ENCODE measurements at regions not wholly inside any gene's neighbourhood (a gene's known extent, or its start where the extent isn't known, plus 50 kb on each side); places are given as distances from the start of the nearest gene placed in this dataset.

DNA sequence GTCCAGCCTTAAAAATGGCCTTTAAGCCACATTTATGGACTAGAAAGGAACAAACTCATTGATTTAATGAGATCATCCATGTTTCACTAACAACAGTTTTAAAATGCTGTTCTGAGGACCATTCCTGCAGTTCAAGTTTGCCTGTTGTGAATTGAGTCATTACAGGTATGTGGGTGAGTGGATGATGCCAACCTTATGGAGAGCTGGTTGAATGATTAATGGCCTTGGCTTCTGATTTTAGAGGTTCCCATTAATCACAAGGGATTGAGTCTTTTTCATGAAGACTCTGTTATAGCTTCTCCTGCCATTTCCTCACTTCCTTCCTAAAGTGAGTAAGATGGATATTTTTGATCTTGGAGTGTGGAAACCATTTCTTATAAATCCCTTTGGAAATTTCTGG, 459.8 kb upstream of the SLC14A2 start:
- Histone ChIP-seq H3K27ac (ENCODE audit: low read depth in 2 of 2, low read length in 2 of 2) (no peak overlapping the region), H3K36me3 (ENCODE audit: control insufficient read depth in 2 of 2, insufficient read depth in 2 of 2, low read length in 2 of 2) (no peaks in the 10 kb centered on the region), H3K9me3 (ENCODE audit: control insufficient read depth in 2 of 2, low read length in 2 of 2) (no peaks in the 10 kb centered on the region), H3K4me1 (ENCODE audit: control insufficient read depth in 2 of 2, insufficient read depth in 2 of 2, low read length in 2 of 2) (no peaks in the 10 kb centered on the region), H3K27me3 (ENCODE audit: control insufficient read depth in 2 of 2, insufficient read depth in 2 of 2, low read length in 2 of 2) (peaks cover 0 to 12% of the 10 kb centered on the region in 2 donors), H3K9ac (ENCODE audit: low read depth in 1 of 2, low read length in 2 of 2) (no peak overlapping the region), H3K4me3 (ENCODE audit: low read length in 2 of 2) (no peak overlapping the region)

DNA sequence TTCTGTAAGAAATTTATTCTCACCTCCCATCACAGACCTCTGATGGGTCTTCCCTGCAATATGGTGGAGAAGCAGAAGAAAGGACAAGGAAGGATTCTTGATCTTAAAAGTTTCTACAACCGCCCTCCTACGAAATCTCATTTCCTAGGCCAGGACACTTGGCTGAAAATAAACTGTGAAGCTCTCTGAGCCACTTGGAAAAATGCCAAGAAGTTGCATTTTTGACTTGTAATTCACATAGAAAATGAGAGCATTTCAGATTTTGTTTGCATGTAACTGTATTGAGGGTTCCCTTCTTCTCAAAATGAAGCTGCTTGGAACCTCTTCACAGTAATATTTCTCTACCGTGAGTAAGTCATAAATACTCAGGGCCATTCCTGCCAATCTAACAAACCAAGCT, 458.3 kb upstream of the SLC14A2 start:
- Histone ChIP-seq H3K4me3 (ENCODE audit: low read length in 2 of 2) (no peak overlapping the region), H3K36me3 (ENCODE audit: control insufficient read depth in 2 of 2, insufficient read depth in 2 of 2, low read length in 2 of 2) (no peaks in the 10 kb centered on the region), H3K4me1 (ENCODE audit: control insufficient read depth in 2 of 2, insufficient read depth in 2 of 2, low read length in 2 of 2) (no peaks in the 10 kb centered on the region), H3K9ac (ENCODE audit: low read depth in 1 of 2, low read length in 2 of 2) (no peak overlapping the region), H3K27ac (ENCODE audit: low read depth in 2 of 2, low read length in 2 of 2) (no peak overlapping the region), H3K27me3 (ENCODE audit: control insufficient read depth in 2 of 2, insufficient read depth in 2 of 2, low read length in 2 of 2) (peaks cover 0 to 17% of the 10 kb centered on the region in 2 donors), H3K9me3 (ENCODE audit: control insufficient read depth in 2 of 2, low read length in 2 of 2) (no peaks in the 10 kb centered on the region)

DNA sequence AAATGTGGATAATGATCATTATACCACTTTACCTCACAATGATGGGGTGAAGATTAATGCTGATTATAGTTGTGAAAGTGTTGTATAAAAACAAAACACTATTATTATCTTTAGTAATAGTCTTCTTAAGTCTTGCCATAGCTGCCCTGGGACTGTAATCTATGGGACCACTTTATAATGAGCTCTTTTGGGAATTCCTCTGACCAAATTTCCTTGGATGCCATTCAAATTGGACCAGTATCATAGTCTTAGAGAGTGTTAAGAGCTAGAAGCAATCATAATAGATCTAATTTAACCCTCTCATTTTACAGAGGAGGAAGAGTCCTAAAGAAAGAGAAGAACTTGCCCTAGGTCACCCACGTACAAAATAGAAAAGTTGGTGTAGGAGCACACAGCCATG, 457.7 kb upstream of the SLC14A2 start:
- Histone ChIP-seq H3K9ac (ENCODE audit: low read depth in 1 of 2, low read length in 2 of 2) (no peak overlapping the region), H3K27ac (ENCODE audit: low read depth in 2 of 2, low read length in 2 of 2) (no peak overlapping the region), H3K9me3 (ENCODE audit: control insufficient read depth in 2 of 2, low read length in 2 of 2) (no peaks in the 10 kb centered on the region), H3K4me3 (ENCODE audit: low read length in 2 of 2) (no peak overlapping the region), H3K27me3 (ENCODE audit: control insufficient read depth in 2 of 2, insufficient read depth in 2 of 2, low read length in 2 of 2) (peaks cover 0 to 20% of the 10 kb centered on the region in 2 donors), H3K36me3 (ENCODE audit: control insufficient read depth in 2 of 2, insufficient read depth in 2 of 2, low read length in 2 of 2) (no peaks in the 10 kb centered on the region), H3K4me1 (ENCODE audit: control insufficient read depth in 2 of 2, insufficient read depth in 2 of 2, low read length in 2 of 2) (no peaks in the 10 kb centered on the region)

DNA sequence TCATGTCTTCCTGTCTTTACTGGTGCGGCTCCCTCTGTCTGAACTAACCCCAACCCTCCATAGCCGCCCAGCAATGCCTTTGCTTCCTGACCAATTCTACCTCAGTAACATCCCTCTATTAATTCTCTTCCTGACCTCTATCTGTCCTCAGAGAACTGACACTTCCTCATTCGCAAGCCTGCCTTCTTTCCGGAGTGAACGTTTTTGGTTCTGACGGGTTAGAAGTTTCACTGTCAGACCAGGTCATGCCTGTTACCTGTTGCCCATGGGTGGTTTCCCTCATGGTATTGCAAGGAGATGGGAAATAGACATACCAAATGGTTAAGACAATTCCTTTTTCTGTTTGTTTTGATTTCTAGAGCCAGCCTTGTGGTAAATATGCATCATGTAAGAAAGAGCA, 453.4 kb upstream of the SLC14A2 start:
- H3K36me3 ChIP-seq (ENCODE audit: control insufficient read depth in 2 of 2, insufficient read depth in 2 of 2, low read length in 2 of 2): no peaks in the 10 kb centered on the region
- H3K9ac ChIP-seq (ENCODE audit: low read depth in 1 of 2, low read length in 2 of 2): no peak overlapping the region
- H3K9me3 ChIP-seq (ENCODE audit: control insufficient read depth in 2 of 2, low read length in 2 of 2): no peaks in the 10 kb centered on the region
- H3K27ac ChIP-seq (ENCODE audit: low read depth in 2 of 2, low read length in 2 of 2): no peak overlapping the region
- H3K4me1 ChIP-seq (ENCODE audit: control insufficient read depth in 2 of 2, insufficient read depth in 2 of 2, low read length in 2 of 2): peaks cover 5 to 12% of the 10 kb centered on the region in 2 donors
- no peak overlapping the region for H3K4me3 ChIP-seq (ENCODE audit: low read length in 2 of 2)
- peaks cover 0 to 34% of the 10 kb centered on the region in 2 donors for H3K27me3 ChIP-seq (ENCODE audit: control insufficient read depth in 2 of 2, insufficient read depth in 2 of 2, low read length in 2 of 2)

DNA sequence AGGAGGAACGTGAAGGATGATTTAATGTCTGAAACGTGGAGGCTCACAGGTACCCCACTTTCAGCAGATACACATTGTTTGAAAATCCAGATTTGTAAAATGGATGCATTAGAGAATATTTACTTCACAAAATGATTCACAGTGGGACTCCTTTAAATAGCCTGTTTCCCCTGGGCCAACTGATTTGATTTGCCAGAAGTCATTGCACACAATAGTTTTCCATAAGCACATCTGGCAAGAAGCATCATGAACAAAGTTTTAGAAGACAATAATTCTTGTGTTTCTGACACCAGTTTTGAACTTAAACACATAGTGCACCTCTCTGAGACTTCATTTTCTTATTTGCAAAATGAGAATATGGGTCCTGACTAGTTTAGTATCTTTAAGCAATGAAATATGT, 451.4 kb upstream of the SLC14A2 start:
- no peak overlapping the region for H3K4me3 ChIP-seq (ENCODE audit: low read length in 2 of 2)
- H3K27me3 ChIP-seq (ENCODE audit: control insufficient read depth in 2 of 2, insufficient read depth in 2 of 2, low read length in 2 of 2): peaks cover 0 to 31% of the 10 kb centered on the region in 2 donors
- no peaks in the 10 kb centered on the region for H3K9me3 ChIP-seq (ENCODE audit: control insufficient read depth in 2 of 2, low read length in 2 of 2)
- peaks cover 14 to 21% of the 10 kb centered on the region in 2 donors for H3K4me1 ChIP-seq (ENCODE audit: control insufficient read depth in 2 of 2, insufficient read depth in 2 of 2, low read length in 2 of 2)
- no peak overlapping the region for H3K9ac ChIP-seq (ENCODE audit: low read depth in 1 of 2, low read length in 2 of 2)
- H3K27ac ChIP-seq (ENCODE audit: low read depth in 2 of 2, low read length in 2 of 2): no peak overlapping the region
- no peaks in the 10 kb centered on the region for H3K36me3 ChIP-seq (ENCODE audit: control insufficient read depth in 2 of 2, insufficient read depth in 2 of 2, low read length in 2 of 2)

DNA sequence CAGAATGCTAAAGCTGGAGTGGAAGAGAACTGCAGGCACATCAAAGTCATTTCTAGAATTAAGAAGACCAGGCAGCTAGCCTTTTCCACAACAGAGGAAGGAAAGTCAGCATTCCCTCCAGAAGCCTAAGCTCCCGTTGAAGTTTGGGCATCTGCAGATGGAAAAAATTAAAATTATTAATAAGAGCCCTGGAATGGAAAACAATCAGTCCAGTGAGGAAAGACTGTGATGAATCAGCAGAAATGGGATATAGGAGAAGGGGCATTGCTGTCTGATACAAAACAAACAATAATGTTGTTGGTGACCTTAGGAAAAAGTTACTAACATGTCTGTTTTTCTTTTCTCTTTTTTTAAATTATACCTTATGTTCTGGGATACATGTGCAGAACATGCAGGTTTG, 450.7 kb upstream of the SLC14A2 start:
- Histone ChIP-seq H3K27ac (ENCODE audit: low read depth in 2 of 2, low read length in 2 of 2) (no peak overlapping the region), H3K4me1 (ENCODE audit: control insufficient read depth in 2 of 2, insufficient read depth in 2 of 2, low read length in 2 of 2) (peaks cover 14 to 21% of the 10 kb centered on the region in 2 donors), H3K9me3 (ENCODE audit: control insufficient read depth in 2 of 2, low read length in 2 of 2) (no peaks in the 10 kb centered on the region), H3K9ac (ENCODE audit: low read depth in 1 of 2, low read length in 2 of 2) (no peak overlapping the region), H3K27me3 (ENCODE audit: control insufficient read depth in 2 of 2, insufficient read depth in 2 of 2, low read length in 2 of 2) (peaks cover 0 to 35% of the 10 kb centered on the region in 2 donors), H3K36me3 (ENCODE audit: control insufficient read depth in 2 of 2, insufficient read depth in 2 of 2, low read length in 2 of 2) (no peaks in the 10 kb centered on the region), H3K4me3 (ENCODE audit: low read length in 2 of 2) (no peak overlapping the region)

DNA sequence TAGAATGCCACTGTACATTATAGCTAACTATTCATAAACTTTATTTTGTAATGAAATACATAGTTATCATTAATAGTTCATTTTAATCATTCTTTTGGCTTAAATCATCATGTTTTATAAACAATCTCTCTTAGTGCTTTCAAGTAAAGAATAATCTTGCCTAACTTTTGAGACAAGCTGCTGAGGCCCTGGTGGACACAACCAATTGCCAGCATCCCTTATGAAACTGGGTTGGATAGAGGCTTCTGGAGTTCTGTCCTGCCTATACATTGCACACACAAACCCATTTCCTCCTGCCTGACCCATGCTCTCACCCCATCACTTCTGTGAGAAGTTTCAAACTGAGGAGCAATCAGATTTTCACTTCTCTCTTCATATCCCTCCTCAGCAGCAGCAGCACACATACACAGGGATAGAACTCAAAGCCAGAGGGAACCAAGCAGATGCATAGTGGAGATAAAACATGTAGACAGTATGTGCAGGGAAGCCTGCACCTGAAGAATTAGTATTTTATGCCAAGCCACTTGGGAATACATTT, 450.0 kb upstream of the SLC14A2 start:
- Histone ChIP-seq H3K4me1 (ENCODE audit: control insufficient read depth in 2 of 2, insufficient read depth in 2 of 2, low read length in 2 of 2) (peaks cover 14 to 21% of the 10 kb centered on the region in 2 donors), H3K27ac (ENCODE audit: low read depth in 2 of 2, low read length in 2 of 2) (no peak overlapping the region), H3K4me3 (ENCODE audit: low read length in 2 of 2) (no peak overlapping the region), H3K36me3 (ENCODE audit: control insufficient read depth in 2 of 2, insufficient read depth in 2 of 2, low read length in 2 of 2) (no peaks in the 10 kb centered on the region), H3K27me3 (ENCODE audit: control insufficient read depth in 2 of 2, insufficient read depth in 2 of 2, low read length in 2 of 2) (peaks cover 0 to 32% of the 10 kb centered on the region in 2 donors), H3K9me3 (ENCODE audit: control insufficient read depth in 2 of 2, low read length in 2 of 2) (no peaks in the 10 kb centered on the region), H3K9ac (ENCODE audit: low read depth in 1 of 2, low read length in 2 of 2) (no peak overlapping the region)

DNA sequence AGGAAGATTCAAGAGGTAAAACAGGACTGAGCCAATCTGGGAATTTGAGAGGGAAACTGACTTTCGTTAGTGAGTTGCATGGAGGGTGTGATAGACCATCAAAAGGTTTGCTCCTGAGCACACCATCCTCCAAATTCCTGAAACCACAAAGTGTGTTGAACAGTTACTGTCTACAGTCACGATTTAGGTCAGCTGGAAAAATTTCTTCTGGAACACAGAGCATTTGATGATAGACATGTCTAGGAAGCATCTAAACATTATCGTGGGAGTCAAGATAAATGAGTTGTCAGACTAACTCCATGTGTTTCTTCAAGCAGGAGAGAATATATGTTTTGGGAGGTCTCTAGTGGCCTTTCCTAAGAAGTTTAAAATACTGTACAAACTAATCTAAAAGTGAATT, 449.4 kb upstream of the SLC14A2 start:
- Histone ChIP-seq H3K4me1 (ENCODE audit: control insufficient read depth in 2 of 2, insufficient read depth in 2 of 2, low read length in 2 of 2) (peaks cover 14 to 21% of the 10 kb centered on the region in 2 donors), H3K27me3 (ENCODE audit: control insufficient read depth in 2 of 2, insufficient read depth in 2 of 2, low read length in 2 of 2) (peaks cover 4 to 32% of the 10 kb centered on the region in 2 donors), H3K9ac (ENCODE audit: low read depth in 1 of 2, low read length in 2 of 2) (no peak overlapping the region), H3K9me3 (ENCODE audit: control insufficient read depth in 2 of 2, low read length in 2 of 2) (no peaks in the 10 kb centered on the region), H3K27ac (ENCODE audit: low read depth in 2 of 2, low read length in 2 of 2) (no peak overlapping the region), H3K36me3 (ENCODE audit: control insufficient read depth in 2 of 2, insufficient read depth in 2 of 2, low read length in 2 of 2) (no peaks in the 10 kb centered on the region), H3K4me3 (ENCODE audit: low read length in 2 of 2) (no peak overlapping the region)

DNA sequence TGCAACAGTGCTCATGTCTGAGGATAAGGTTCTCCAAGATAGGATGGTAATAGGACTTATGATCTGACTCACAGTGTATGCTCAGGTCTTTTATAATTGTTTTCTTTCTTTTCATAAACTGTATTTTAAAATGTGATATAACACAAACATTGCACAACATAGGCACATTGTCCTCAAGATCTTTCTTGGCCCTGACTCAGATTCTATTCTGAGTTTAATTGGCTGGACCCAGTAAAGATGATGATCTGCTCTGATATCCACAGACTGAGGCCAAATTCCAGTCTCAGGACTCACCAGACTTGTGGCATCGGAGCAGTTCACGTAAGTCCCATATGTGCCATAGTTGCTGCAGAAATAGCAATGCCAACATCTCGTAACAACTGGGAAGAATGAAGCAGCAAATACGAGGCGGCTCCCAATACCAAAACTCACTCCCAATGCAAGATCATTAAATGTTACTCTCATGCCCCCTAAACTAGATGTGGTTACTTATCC, 448.9 kb upstream of the SLC14A2 start:
- no peaks in the 10 kb centered on the region for H3K36me3 ChIP-seq (ENCODE audit: control insufficient read depth in 2 of 2, insufficient read depth in 2 of 2, low read length in 2 of 2)
- peak overlapping the region; percentile 2 to 11 for H3K4me3 ChIP-seq (ENCODE audit: low read length in 2 of 2)
- no peaks in the 10 kb centered on the region for H3K9me3 ChIP-seq (ENCODE audit: control insufficient read depth in 2 of 2, low read length in 2 of 2)
- H3K27ac ChIP-seq (ENCODE audit: low read depth in 2 of 2, low read length in 2 of 2): peak overlapping the region; percentile 50 to 57
- H3K27me3 ChIP-seq (ENCODE audit: control insufficient read depth in 2 of 2, insufficient read depth in 2 of 2, low read length in 2 of 2): peaks cover 4 to 32% of the 10 kb centered on the region in 2 donors
- H3K9ac ChIP-seq (ENCODE audit: low read depth in 1 of 2, low read length in 2 of 2): no peak overlapping the region
- peaks cover 14 to 21% of the 10 kb centered on the region in 2 donors for H3K4me1 ChIP-seq (ENCODE audit: control insufficient read depth in 2 of 2, insufficient read depth in 2 of 2, low read length in 2 of 2)

DNA sequence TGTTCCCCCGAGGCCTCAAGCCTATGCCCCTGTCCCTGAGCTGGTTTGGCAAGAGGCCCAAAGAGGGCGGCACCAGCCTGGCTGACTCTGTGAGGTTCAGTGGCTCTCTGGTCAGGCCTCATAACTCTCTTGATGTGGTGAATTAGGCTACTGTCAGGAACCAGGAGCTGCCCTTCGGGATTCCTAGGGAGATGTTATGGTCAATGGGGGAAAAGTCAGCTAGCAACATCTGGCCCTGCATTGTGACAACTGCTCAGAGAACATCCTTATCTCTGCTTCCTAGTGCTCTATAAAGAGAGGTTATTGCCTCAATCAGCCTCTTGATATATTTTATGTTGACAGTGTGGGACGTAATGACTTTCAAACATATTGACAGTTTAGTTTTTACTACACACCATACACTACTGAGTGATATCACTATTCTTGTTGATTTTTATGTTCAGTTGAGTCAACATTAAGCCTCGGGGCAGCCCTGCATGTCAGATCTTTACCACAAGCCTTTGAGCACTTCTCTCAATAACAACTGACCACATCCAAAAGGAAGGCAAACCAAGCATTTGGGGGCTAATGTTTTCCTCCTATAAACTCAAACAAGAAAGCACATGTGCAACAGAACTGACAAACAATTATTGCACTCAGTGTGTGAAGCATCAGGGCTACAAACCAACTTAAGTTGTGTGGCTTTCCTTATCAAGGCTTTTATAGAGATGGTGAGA, 448.3 kb upstream of the SLC14A2 start:
- no peaks in the 10 kb centered on the region for H3K36me3 ChIP-seq (ENCODE audit: control insufficient read depth in 2 of 2, insufficient read depth in 2 of 2, low read length in 2 of 2)
- no peaks in the 10 kb centered on the region for H3K9me3 ChIP-seq (ENCODE audit: control insufficient read depth in 2 of 2, low read length in 2 of 2)
- H3K27me3 ChIP-seq (ENCODE audit: control insufficient read depth in 2 of 2, insufficient read depth in 2 of 2, low read length in 2 of 2): peaks cover 4 to 26% of the 10 kb centered on the region in 2 donors
- peaks cover 14 to 21% of the 10 kb centered on the region in 2 donors for H3K4me1 ChIP-seq (ENCODE audit: control insufficient read depth in 2 of 2, insufficient read depth in 2 of 2, low read length in 2 of 2)
- peak overlapping the region; percentile 50 to 57 for H3K27ac ChIP-seq (ENCODE audit: low read depth in 2 of 2, low read length in 2 of 2)
- no peak overlapping the region for H3K9ac ChIP-seq (ENCODE audit: low read depth in 1 of 2, low read length in 2 of 2)
- H3K4me3 ChIP-seq (ENCODE audit: low read length in 2 of 2): peak overlapping the region; percentile 2 to 11

All from mucosa of rectum (tissue), 2 donors.